HG02642 (cell line): ENCODE measurements at regions not wholly inside any gene's neighbourhood (a gene's known extent, or its start where the extent isn't known, plus 50 kb on each side); places are given as distances from the start of the nearest gene placed in this dataset.
"Not testable (repeated sequence)": the region's sequence is repeated elsewhere in the genome, so short reads cannot be mapped to it uniquely, and the experiment has no call there.

Source experiments
- ATAC-seq: cut with Tn5 transposase; IDR thresholded peaks from one replicate; pipeline ENCODE4 v1.9.1; 2021; ENCODE audit warnings: mild to moderate bottlenecking; ENCODE audit not compliant: unreplicated experiment, poor library complexity

DNA sequence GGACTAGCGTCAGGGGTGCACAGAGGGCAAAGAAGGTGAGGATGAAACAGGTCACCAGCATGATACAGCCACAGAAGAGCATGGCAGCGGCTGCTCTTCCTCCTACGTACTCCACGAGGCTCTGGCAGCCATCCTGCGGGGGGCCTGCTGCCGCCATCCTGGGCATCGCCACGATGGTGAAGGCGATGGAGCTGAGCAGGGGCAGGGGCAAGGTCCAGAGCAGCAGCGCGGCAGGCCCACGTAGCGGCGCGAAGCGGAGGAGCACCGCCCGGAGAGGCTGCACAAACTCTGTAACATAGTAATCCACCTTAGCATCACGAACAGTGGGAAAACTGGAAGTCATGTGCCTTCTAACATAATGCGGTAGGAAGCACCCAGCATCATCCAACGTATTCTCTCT, 491.6 kb downstream of the PYDC2 start:
- ATAC-seq, result no peak

DNA sequence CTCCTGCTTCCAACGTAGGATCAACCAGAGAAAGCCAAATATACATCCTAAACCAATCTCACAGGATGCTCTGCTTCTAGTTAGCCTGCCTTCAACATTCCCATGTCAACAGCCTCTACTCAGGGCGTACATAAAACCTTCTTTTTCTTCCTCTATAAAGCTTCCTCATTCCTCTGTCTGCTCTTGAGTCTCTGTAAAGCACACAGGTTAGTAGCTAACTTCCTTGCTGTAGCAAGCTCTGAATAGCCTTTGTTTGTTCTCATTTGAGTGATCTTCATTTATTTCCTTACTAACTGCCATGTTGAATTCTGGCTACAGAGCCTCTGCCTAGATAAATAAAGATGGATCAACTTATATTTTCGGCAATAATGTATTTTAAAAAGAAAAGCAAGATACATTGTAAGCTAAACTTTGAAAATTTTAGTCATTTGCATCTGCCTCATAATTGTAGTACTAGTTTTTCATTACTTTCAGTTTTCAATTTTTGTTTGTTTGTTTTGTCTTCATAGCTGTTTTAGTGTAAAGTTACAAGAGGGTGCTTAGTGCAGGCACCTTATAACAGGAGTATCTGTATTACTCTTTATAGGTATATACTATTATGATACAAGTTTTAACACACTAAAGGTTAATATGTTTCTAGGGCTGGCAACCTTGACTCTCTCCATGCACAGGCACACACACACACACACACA, 498.2 kb downstream of the PYDC2 start:
- ATAC-seq, result peak; percentile 62

DNA sequence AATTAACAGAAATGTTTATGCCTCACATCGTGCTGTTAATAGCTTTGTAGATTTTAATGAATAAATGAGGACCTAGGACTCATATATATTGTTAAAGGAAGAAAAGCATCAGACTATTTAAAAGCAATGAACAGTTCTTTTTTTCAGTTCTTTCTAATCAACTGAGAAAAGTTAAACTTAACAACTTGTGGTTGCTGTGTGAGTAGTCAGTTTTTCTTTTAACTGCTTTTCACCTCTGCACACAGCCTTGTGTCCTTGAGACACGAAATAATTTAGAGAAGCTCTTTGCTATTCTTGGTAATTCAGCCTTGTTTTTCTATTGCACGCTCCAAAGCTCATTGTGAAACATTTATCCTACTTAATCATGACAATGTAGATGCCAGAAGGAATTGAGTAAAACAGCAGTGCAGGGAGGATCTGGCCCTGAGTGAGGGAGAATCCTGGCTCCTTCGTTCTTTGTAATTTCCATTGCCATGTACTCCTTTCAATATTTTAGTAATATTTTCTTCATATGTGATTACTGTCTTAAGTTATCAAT, 499.0 kb downstream of the PYDC2 start:
- ATAC-seq, result no peak

DNA sequence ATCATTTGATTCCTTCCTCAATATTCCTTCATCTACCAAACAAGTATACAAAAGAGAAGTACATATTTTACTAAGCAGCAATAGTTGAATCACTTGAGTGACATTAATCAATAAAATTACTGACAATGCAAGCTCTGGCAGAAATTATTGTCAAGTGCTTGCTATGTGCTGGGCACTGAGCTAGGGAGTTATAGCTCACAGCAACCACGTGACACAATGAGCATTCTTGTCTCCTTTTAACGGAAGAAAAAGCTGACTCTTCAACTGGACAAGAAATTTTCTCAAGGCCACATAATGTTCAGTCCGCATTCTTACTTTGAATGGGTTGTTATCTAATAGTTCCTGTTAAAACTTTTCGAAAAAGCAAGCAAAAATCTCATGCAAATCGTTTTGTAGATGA, 500.1 kb downstream of the PYDC2 start:
- ATAC-seq, result no peak

DNA sequence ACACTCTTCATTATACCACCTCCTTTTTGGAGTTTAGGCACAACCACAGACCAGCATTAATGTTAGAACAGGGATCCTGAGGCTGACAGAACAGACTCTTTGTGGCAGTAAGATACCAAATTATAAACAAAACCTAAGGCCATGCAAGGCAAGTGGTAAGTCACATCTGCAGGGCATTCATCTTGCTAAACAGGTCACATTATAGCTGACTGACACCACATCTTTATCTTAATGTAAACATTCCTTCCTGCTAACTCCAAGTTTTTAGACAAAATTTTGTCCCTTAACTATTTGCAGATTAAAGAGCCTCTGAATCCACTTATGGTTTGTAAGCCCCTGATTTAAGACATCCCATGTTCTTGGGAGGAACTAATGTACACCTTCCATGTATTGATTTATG, 500.6 kb downstream of the PYDC2 start:
- no peak for ATAC-seq

DNA sequence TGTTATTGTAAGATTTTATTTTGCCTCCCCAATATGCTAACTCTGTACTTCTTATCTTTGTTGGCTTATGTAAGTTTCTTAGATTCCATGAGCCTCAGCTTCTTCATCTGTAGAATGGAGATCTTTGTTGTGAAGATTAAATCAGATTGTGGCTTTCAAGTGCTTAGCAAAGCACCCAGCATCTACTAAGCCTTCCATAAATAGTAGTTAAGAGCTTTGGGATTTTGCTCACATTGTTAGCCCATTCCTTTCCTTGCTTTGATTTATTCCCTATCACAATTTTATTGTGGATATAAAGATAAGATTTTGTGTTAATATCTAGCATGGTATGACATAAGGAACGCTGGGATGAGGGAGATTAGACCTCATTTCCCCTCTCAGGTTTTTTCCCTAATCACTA, 501.4 kb downstream of the PYDC2 start:
- ATAC-seq, result no peak

DNA sequence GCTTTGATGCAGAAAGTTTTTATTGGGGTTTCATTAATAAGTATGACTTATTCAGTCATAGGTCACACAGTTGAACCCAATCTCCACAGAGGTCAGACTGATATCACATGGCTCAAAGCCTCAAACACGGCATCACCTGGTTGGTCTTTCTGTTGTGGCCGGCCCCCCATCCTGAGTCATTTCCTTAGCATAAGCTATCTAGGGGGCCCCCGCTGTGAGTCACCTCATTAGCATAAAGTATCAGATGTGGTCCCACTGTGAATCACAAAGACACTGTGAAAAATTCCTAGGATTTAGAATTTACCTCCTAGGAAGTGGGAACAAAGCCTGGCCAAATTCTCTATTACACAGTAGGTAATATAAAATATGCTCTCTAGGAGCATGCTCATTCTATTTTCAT, 502.2 kb downstream of the PYDC2 start:
- ATAC-seq, result no peak

DNA sequence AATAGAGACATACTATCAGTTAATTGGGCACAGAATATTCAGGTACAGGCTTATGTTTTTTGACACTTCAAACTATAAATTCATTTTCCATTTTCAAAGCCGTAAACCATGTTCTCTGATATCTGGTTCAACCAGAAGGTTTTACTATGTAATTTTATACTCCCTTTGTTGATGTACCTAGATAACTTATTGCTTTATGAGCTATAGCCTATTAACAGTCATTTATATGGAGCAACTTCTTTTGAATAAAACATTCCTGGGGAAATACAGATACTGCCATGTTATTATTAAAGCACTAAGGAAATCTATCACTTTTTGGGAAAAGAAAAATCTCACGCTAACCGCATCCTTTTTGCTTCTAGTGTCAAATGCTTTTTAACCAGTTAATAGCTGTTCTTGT, 505.6 kb downstream of the PYDC2 start:
- ATAC-seq, result no peak

DNA sequence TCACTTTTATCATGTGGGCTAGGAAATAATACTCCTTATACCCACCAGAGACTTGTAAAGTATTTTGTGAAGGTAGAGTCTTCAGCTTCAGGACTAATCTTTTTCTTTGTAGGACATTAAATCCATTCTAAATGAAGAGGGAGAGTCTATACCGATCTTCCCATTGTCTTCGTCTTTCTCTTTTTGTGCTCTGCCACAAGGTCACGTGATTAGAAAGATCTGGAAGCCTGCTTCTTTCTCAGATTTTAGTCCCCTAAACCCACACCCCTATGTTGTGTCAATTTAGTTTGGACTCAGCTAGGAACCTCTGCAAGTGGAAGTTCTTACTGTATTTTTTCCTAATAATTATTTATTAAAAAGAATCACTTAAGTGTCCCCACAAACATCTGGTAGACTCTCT, 507.3 kb downstream of the PYDC2 start:
- ATAC-seq, result no peak

DNA sequence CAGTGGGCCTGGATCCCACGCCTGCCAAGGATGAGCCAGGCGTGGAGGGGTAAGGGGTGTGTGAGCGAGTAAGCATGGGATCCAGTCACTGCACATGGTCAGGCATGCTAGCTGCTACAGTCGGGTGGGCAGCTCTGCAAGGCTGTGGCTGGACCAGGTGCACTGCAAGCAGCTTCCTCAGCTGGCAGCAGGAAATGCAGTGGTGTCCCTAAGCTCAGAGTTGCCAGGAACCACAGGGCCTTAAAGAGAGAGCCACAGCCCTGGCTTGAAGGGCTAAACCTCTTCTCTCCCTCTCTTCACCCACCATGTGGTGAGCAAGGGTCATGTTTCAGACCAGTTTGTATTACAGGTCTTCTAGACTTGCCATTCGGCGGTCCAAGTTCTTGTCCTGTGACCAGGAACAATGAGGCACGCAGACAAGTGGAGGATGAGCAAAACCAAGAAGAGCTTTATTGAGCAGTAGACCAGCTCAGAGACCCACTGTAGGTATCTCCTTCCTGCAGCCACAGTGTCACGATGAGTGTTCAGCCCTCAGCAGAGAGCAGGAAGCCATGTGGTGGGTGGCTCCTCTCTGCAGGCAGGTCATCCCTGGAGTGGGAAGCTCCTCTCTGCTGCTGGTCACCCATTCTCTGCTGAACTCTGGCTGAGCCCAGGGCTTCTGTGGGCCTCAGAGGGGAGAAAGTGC, 511.9 kb downstream of the PYDC2 start:
- peak; percentile 69 for ATAC-seq

DNA sequence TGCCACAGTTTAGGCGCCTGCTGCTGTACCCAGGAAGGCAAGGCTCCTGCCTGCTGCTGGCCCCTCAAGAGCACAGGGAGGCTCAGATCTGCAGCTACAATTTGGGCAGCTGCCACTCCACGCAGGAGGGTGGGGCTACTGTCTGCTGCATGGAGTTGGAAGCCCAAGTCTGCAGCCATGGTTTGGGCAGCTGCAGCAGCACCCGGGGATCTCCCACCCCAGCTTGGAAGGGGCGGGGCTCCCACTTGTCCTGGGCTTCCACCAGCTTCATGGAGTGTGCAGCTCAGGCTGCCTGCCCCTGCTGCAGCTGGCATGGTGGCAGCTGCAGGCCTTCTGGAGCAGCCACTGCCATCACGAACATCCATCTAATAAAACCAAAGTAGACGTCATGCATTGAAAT, 512.9 kb downstream of the PYDC2 start:
- ATAC-seq, result no peak

DNA sequence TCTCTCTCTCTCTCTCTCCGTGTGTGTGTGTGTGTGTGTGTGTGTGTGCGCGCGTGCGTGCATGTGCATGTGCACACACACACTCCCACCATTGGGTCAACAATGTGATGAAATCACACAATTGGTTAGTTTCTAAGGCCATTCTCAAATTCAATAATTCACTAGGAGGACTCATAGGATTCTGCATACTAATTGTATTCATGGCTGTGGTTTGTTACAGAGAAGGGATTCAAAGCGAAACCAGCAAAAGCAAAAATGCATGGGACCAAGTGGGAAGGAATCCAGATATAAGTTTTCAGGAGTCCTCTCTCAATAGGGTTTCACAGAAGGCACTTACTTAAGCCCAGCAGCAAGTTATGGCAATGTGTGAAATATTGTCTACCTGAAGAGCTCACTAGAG, 515.0 kb downstream of the PYDC2 start:
- no peak for ATAC-seq

DNA sequence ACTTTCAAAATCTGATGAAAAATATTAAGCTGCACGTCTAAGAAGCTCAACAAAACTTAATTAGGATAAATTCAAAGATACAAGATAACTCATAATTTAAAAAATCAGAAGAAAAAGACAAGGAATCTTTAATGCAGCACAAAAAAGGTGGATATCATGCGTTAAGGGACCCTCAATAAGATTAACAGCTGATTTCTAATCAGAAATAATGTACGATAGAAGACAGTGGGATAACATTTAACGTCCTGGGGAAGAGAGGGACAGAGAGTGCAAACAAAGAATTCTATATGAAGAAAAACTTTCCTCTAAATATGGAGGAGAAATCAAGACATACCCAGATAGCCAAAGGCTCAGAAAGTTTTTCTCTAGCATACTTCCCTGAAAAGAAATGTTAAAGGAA, 519.5 kb downstream of the PYDC2 start:
- no peak for ATAC-seq

DNA sequence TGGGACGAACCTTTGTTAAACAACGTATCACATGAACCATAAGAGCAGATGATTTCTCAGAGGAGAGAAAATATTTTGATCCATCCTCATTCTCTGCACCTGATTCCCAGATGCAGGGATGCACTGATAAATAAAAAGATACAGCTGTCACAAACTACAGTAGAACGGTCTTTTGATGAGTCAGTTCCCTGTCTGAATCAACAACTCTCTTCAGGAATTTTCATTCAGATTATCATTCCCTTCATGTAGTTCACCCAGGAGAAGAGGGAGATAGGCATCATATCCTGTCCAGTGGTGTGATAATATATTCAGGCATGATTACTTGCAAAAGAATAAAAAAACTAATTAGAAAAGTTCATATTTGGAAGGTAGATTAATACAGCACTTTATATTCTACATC, 521.5 kb downstream of the PYDC2 start:
- ATAC-seq, result no peak

DNA sequence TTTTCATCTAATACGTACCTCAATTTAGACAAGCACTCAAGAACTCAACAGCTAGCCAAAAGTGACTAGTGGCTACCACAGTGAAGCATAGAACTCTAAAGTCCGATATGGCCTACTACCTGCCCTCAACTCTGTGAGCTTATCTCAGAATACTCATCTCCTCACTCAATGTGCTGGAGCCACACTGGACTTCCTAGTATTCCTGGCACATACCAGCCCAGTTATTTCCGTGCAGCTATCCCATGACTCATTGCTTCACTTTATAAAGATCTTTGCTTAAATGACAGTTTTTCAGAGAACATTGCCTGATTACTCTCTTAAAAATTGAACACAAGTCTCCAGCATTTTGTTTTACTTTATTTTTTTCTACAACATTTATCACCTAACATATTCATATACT, 524.7 kb downstream of the PYDC2 start:
- ATAC-seq, result no peak

DNA sequence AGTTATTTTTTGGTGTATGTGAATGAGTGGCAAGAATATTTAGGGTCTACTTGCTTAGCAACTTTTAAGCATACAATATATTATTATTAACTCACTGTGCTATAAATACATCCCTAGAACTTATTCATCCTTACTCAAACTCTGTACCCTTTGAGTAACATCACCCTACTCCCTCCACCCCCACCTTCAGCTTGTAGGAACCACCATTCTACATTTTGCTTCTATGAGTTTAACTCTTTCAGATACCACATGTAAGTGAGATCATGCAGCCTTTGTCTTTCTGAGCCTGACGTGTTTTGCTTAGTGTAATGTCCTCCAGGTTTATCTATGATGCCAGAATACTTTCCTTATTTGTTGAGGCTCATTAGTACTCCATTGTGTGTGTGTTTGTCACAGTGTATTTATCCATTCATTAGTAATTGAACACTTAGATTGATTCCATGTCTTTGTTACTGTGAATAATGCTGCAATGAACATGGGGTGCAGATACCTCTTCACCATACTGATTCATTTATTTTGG, 526.9 kb downstream of the PYDC2 start:
- no peak for ATAC-seq

DNA sequence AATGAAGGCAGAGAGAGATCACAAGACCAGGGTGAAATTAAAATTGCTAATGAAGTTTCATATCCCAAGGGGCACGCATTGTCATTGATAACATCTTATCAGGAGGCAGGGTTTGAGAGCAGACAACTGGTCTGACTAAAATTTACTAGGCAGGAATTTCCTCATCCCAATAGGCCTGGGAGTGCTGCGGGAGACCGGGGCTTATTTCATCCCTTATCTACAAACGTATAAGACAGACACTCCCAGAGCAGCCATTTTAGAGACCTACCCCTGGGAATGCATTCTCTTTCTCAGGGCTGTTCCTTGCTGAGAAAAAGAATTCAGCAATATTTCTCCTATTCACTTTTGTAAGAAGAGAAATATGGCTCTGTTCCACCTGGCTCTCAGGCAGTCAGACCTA, 533.0 kb downstream of the PYDC2 start:
- not testable (repeated sequence) for ATAC-seq

DNA sequence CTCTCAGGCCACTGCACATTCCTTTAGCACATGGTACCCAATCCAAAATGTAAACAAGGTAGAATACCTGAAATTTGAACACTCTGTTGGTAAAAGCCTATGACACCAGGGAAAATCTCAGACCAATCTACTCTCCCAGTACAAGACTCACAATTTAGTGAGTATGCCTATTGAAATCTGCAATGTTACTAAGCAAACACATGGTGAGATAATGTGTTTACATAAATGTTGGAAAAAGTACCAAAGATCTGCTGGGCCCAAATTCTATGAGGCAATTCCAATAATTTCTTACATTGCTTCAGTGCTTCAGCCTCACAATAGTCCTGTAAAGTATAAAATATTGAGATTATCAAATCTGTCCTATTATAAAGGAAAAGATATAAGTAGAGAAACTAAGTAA, 536.1 kb downstream of the PYDC2 start:
- ATAC-seq, result no peak

DNA sequence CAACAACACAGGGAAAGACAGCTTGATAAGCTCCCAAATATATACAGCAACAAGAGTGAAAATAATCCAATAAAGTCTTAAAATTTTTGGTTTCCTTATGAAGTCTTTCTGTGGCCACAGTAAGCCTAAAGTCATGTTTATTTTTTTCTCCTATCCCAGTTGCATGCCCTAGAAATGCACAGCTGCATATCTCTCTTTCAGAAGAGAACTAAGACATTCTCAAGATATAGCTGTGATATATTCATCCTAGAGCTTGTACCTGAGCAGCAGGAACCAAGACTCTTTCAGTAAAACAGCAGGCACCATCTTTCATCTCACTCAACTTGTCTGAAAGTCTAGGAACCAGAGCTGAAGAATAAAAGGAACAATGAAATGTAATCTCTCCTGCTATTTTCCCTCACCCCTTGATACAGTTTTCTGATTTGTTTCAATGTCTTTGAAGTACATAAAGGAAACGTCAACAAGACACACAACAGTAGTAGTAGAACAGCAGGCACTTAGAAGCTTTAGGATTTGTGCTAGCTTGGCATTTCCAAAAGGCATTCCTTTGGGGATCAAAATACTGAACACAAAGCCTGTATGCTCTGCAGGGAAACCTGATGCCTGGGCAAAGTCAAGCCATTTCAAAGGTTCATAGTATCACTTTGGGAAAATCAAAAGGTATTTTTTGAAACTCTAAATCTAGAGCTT, 536.8 kb downstream of the PYDC2 start:
- no peak for ATAC-seq

DNA sequence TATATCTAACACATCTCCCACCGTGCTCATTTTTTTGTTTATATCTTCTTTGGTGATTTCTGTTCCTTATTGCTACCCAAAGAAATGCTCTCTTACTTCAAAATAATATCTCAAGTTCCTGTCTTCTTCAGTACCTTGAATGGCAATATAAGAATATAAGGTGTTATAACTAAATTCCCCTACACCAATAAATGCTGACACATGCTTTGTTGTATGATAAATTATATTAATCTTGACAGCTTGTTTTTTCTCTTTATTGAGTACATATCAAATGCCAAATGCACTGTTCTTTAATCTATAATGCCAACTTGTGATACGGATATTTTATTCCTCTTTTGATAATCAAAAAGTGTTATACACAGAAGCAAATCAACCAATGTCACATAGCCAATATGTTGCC, 540.3 kb downstream of the PYDC2 start:
- no peak for ATAC-seq

DNA sequence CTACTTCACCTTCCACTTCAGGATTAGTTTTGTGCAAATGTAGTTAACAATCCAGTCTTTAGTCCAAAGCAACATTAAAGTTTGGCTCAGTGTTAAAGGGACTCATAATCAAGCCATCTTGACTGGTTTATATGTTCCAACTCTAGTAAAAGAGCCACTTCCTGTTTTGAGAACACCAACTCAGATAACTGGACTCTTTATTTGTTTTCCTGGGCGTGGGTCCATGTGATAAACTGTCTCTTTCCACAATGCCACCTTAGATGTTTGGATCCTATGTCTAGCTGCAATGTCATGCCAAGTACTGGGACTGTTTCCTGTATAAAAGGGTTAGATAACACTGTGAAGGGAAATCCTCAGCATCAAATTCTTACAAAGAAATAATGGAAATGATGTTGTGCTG, 545.0 kb downstream of the PYDC2 start:
- ATAC-seq, result no peak
